ENCODE measurements at regions not wholly inside any gene's neighbourhood (a gene's known extent, or its start where the extent isn't known, plus 50 kb on each side); places are given as distances from the start of the nearest gene placed in this dataset.

DNA sequence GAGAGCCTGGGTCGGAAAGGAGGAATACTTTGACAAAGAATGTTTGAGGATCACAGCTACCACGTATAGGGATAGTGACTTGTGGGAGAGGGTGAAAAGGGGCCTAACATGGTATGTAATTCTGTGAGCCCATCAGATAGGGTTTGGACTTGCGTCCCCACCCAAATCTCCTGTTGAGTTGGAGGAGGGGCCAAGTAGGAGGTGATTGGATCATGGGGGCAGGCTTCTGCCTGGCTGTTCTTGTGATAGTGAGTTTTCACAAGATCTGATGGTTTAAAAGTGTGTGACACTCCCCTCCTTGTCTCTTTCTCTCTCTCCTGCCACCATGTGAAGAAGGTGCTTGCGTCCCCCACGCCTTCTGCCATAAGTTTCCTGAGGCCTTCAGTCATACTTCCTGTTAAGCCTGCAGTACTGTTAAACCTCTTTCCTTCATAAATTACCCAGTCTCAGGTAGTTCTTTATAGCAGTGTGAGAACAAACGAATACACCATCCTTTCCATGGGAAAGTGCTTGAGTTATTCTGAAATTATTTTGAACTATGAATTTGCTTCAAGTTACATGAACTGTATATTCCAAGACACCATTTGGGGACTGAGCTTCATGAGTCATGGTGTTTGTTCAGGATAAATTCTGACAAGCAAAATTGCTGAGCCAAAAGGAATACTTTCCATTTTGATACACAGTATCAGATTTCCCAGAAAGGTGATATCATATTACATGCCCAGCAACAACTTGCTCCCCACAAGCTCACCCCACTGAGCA is 68.8 kb upstream of the SSBP2 start:
- TF ChIP-seq SUZ12 (IDR thresholded peaks at IDR 0.05) (no peak), SP1 (IDR thresholded peaks at IDR 0.05) (no peak), FOXA1 (IDR thresholded peaks at IDR 0.05) (no peak)
